HepG2 (cell line): ENCODE measurements at regions not wholly inside any gene's neighbourhood (a gene's known extent, or its start where the extent isn't known, plus 50 kb on each side); places are given as distances from the start of the nearest gene placed in this dataset.

ENCODE experiments used
- ASH2L ChIP-seq: fragments of 300-600, 200-600 bp; sonication (generic); IDR thresholded peaks from 2 replicates; pipeline ENCODE4 v1.7.0; 2017; ENCODE audit warnings: low read depth, mild to moderate bottlenecking, moderate library complexity, mixed read lengths, low read length; ENCODE audit not compliant: insufficient read length
- CTCF ChIP-seq: sonication (generic); formaldehyde crosslinking; IDR thresholded peaks from 2 replicates; pipeline ENCODE4 v1.5.0; 2020; ENCODE audit warnings: mild to moderate bottlenecking, missing genetic modification reagents, moderate library complexity
- EP300 ChIP-seq, 3 experiments: sonication (generic) in 1 of 3; formaldehyde crosslinking in 1 of 3; IDR thresholded peaks; 2 replicates each; pipeline versions ENCODE4 v1.5.1 to v1.6.1; 2011 to 2020; ENCODE audit warnings: low read depth in 2 of 3, low read length in 2 of 3, borderline replicate concordance in 1 of 3, improper control_type of control experiment in 1 of 3, mild to moderate bottlenecking in 1 of 3, missing genetic modification reagents in 1 of 3, moderate library complexity in 1 of 3
- EZH2 ChIP-seq: conservative IDR thresholded peaks from 2 replicates; pipeline ENCODE4 v1.6.1; 2012; ENCODE audit warnings: mild to moderate bottlenecking, low read depth, low read length, moderate library complexity
- GTF3A ChIP-seq: sonication (generic); formaldehyde crosslinking; conservative IDR thresholded peaks from 2 replicates; pipeline ENCODE4 v1.4.0; 2020; ENCODE audit warnings: mild to moderate bottlenecking, missing genetic modification reagents
- HMG20B ChIP-seq: conservative IDR thresholded peaks from 2 replicates; pipeline ENCODE4 v1.6.1; 2016; ENCODE audit warnings: missing genetic modification reagents, missing compliant biosample characterization
- RELA ChIP-seq: sonication (generic); formaldehyde crosslinking; IDR thresholded peaks from 2 replicates; pipeline ENCODE4 v1.4.0; 2020; ENCODE audit warnings: missing genetic modification reagents
- RXRB ChIP-seq: IDR thresholded peaks from 2 replicates; pipeline ENCODE4 v1.6.1; 2016; ENCODE audit warnings: borderline replicate concordance, missing genetic modification reagents, missing compliant biosample characterization
- SP1 ChIP-seq, 2 experiments: fragments of 450-650 bp in 1 of 2; sonication (generic) in 1 of 2; formaldehyde crosslinking in 1 of 2; IDR thresholded peaks; 2 replicates each; pipeline versions ENCODE4 v1.4.0 to v1.6.1; 2016 to 2020; ENCODE audit warnings: missing genetic modification reagents in 1 of 2
- ZZZ3 ChIP-seq: sonication (generic); formaldehyde crosslinking; IDR thresholded peaks from 2 replicates; pipeline ENCODE4 v1.4.0; 2020; ENCODE audit warnings: missing genetic modification reagents, mild to moderate bottlenecking, borderline replicate concordance
- TF ChIP-seq, protein P1 (sequence below): sonication (generic); formaldehyde crosslinking; IDR thresholded peaks from 2 replicates; pipeline ENCODE4 v1.4.0; 2020; ENCODE audit warnings: low read depth, missing genetic modification reagents

DNA sequence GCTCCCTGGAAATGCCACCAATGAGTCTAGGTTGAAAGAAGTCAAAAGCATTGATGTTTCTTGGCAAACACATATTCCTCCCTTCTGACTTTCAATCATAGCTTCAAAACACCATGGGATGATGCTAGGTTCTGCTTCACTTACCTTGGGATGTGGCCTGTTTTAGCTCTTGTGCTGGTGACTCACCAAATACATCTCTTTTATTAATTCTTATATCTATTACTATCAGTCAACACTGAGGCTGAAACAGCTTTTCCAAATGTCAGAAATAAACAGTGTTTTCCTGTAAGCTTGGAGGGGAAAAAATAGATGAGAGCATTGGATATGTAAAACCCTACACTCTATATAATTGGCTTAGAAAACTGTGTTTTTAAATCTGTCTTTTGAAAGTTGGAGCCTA lies 245.4 kb upstream of the NREP start:
- no peak for TF ChIP-seq EP300 (IDR thresholded peaks at IDR 0.05; ENCODE audit: low read depth in 2 of 2, low read length in 2 of 2)
- TF ChIP-seq EP300 (CRISPR knock-in tag; IDR thresholded peaks at IDR 0.05; ENCODE audit: borderline replicate concordance): no peak
- no peak for TF ChIP-seq RELA (CRISPR knock-in tag)
- TF ChIP-seq RXRB (CRISPR knock-in tag): no peak
- TF ChIP-seq CTCF (CRISPR knock-in tag): no peak
- no peak for TF ChIP-seq SP1 (IDR thresholded peaks at IDR 0.05)
- no peak for TF ChIP-seq SP1 (CRISPR knock-in tag; IDR thresholded peaks at IDR 0.05)
- no peak for TF ChIP-seq ASH2L
- TF ChIP-seq HMG20B (CRISPR knock-in tag): no peak
- no peak for TF ChIP-seq ZZZ3 (CRISPR knock-in tag)
- TF ChIP-seq, protein P1, sequence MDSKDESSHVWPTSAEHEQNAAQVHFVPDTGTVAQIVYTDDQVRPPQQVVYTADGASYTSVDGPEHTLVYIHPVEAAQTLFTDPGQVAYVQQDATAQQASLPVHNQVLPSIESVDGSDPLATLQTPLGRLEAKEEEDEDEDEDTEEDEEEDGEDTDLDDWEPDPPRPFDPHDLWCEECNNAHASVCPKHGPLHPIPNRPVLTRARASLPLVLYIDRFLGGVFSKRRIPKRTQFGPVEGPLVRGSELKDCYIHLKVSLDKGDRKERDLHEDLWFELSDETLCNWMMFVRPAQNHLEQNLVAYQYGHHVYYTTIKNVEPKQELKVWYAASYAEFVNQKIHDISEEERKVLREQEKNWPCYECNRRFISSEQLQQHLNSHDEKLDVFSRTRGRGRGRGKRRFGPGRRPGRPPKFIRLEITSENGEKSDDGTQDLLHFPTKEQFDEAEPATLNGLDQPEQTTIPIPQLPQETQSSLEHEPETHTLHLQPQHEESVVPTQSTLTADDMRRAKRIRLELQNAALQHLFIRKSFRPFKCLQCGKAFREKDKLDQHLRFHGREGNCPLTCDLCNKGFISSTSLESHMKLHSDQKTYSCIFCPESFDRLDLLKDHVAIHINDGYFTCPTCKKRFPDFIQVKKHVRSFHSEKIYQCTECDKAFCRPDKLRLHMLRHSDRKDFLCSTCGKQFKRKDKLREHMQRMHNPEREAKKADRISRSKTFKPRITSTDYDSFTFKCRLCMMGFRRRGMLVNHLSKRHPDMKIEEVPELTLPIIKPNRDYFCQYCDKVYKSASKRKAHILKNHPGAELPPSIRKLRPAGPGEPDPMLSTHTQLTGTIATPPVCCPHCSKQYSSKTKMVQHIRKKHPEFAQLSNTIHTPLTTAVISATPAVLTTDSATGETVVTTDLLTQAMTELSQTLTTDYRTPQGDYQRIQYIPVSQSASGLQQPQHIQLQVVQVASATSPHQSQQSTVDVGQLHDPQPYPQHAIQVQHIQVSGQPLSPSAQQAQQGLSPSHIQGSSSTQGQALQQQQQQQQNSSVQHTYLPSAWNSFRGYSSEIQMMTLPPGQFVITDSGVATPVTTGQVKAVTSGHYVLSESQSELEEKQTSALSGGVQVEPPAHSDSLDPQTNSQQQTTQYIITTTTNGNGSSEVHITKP: no peak
- no peak for TF ChIP-seq GTF3A
- no peak for TF ChIP-seq EZH2
